ENCODE measurements at regions not wholly inside any gene's neighbourhood (a gene's known extent, or its start where the extent isn't known, plus 50 kb on each side); places are given as distances from the start of the nearest gene placed in this dataset.

DNA sequence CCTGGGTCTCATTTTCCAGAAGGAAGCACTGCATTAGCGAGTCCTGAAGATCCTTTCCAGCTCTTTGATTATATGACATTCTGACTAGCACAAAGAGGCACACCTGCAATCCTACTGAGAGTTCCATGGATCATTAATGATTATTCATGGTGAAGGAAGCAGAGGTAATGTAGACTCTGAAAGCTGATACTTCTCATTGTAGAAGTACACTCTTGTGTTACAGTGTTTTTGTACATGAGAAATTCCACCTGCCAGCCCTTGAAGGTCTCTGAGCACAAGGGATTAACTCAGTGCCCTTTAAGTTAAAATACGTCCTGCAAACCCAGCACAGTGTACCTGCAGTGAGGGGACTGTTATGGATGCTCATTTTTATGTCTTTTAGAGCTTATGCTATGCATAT lies 558.8 kb upstream of the FBXO33 start:
- TF ChIP-seq, protein P1, sequence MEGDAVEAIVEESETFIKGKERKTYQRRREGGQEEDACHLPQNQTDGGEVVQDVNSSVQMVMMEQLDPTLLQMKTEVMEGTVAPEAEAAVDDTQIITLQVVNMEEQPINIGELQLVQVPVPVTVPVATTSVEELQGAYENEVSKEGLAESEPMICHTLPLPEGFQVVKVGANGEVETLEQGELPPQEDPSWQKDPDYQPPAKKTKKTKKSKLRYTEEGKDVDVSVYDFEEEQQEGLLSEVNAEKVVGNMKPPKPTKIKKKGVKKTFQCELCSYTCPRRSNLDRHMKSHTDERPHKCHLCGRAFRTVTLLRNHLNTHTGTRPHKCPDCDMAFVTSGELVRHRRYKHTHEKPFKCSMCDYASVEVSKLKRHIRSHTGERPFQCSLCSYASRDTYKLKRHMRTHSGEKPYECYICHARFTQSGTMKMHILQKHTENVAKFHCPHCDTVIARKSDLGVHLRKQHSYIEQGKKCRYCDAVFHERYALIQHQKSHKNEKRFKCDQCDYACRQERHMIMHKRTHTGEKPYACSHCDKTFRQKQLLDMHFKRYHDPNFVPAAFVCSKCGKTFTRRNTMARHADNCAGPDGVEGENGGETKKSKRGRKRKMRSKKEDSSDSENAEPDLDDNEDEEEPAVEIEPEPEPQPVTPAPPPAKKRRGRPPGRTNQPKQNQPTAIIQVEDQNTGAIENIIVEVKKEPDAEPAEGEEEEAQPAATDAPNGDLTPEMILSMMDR (IDR thresholded peaks at IDR 0.05; ENCODE audit: low read depth, low read length, missing input control), result no peak
- TF ChIP-seq, protein P2, sequence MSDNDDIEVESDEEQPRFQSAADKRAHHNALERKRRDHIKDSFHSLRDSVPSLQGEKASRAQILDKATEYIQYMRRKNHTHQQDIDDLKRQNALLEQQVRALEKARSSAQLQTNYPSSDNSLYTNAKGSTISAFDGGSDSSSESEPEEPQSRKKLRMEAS (IDR thresholded peaks at IDR 0.05), result no peak
